Colonic mucosa (tissue), 4 donors: ENCODE measurements at regions not wholly inside any gene's neighbourhood (a gene's known extent, or its start where the extent isn't known, plus 50 kb on each side); places are given as distances from the start of the nearest gene placed in this dataset.
A peak's percentile ranks its signal among the peaks of the same experiment; 100 is the strongest.
"Not testable (repeated sequence)": the region's sequence is repeated elsewhere in the genome, so short reads cannot be mapped to it uniquely, and the experiment has no call there.

Experiments
- DNase-seq: peaks from one replicate; pipeline ENCODE4 v3.0.0-alpha.2; 2020
- H3K27ac ChIP-seq: fragments of 200-600 bp; one replicate; pipeline ENCODE4 v1.8.0; 2021
- H3K27me3 ChIP-seq: fragments of 200-600 bp; one replicate; pipeline ENCODE4 v1.8.0; 2021
- H3K36me3 ChIP-seq: fragments of 200-600 bp; one replicate; pipeline ENCODE4 v1.8.0; 2021
- H3K4me1 ChIP-seq: fragments of 200-600 bp; one replicate; pipeline ENCODE4 v1.8.0; 2021; ENCODE audit warnings: mild to moderate bottlenecking
- H3K4me3 ChIP-seq: fragments of 200-600 bp; one replicate; pipeline ENCODE4 v1.8.0; 2021
- H3K9ac ChIP-seq, 2 donors: one replicate each; pipeline ENCODE4 v1.7.0; 2013; ENCODE audit warnings: control low read depth in 2 of 2, low read depth in 2 of 2, low read length in 2 of 2
- H3K9me3 ChIP-seq: fragments of 200-600 bp; one replicate; pipeline ENCODE4 v1.8.0; 2021
- CTCF ChIP-seq: fragments of 200-600 bp; IDR thresholded peaks from one replicate; pipeline ENCODE4 v1.8.0; 2022; ENCODE audit warnings: antibody characterized with exemption, mild to moderate bottlenecking
- intact Hi-C: fragments of 100-400 bp; cut with DNase I; formaldehyde crosslinking; loops from one replicate; pipeline ENCODE4 v1.14.1; 2022
- donor health status: healthy.
- donor health status: DM: no; HTN: no; CAD: no.
- donor health status: DM: no; HTN: no; CAD: no.

- H3K4me3 ChIP-seq = no peak overlapping the region
- TF ChIP-seq CTCF = no peak
- H3K36me3 ChIP-seq = no peaks in the 10 kb centered on the region
- H3K4me1 ChIP-seq = no peaks in the 10 kb centered on the region
- no peak overlapping the region for H3K27ac ChIP-seq
- DNase-seq = no peak
- intact Hi-C loops = no loop called here
- H3K9me3 ChIP-seq = no peaks in the 10 kb centered on the region
- H3K27me3 ChIP-seq = no peaks in the 10 kb centered on the region
- no peak overlapping the region for H3K9ac ChIP-seq
These were observed 215.1 kb upstream of the ZNF217 start for GRCh38 chr20:53808733-53809132.

- H3K9ac ChIP-seq, H3K9me3 ChIP-seq, DNase-seq, H3K4me1 ChIP-seq, H3K36me3 ChIP-seq, H3K4me3 ChIP-seq, H3K27ac ChIP-seq, H3K27me3 ChIP-seq, intact Hi-C loops: not testable (repeated sequence)
These were observed 214.7 kb upstream of the ZNF217 start for GRCh38 chr20:53808302-53808701.

GRCh38 chr20:53806683-53807401 lies 213.2 kb upstream of the ZNF217 start:
- intact Hi-C loops = no loop called here
- H3K4me3 ChIP-seq = no peak overlapping the region
- no peak for DNase-seq
- H3K27me3 ChIP-seq = no peaks in the 10 kb centered on the region
- no peak for TF ChIP-seq CTCF
- no peaks in the 10 kb centered on the region for H3K9me3 ChIP-seq
- H3K36me3 ChIP-seq = no peaks in the 10 kb centered on the region
- no peak overlapping the region for H3K9ac ChIP-seq
- H3K4me1 ChIP-seq = no peaks in the 10 kb centered on the region
- H3K27ac ChIP-seq = peak overlapping the region; percentile 69

GRCh38 chr20:53805895-53806384 lies 212.3 kb upstream of the ZNF217 start:
- H3K9ac ChIP-seq = no peak overlapping the region
- H3K27me3 ChIP-seq = no peaks in the 10 kb centered on the region
- no peak for TF ChIP-seq CTCF
- peak overlapping the region; percentile 69 for H3K27ac ChIP-seq
- no peaks in the 10 kb centered on the region for H3K9me3 ChIP-seq
- DNase-seq = peak; percentile 59
- H3K4me1 ChIP-seq = no peaks in the 10 kb centered on the region
- no peaks in the 10 kb centered on the region for H3K36me3 ChIP-seq
- intact Hi-C loops = no loop called here
- no peak overlapping the region for H3K4me3 ChIP-seq

- H3K27ac ChIP-seq = peak overlapping the region; percentile 69
- H3K27me3 ChIP-seq = no peaks in the 10 kb centered on the region
- H3K4me1 ChIP-seq = no peaks in the 10 kb centered on the region
- peak; percentile 31 for DNase-seq
- H3K9me3 ChIP-seq = no peaks in the 10 kb centered on the region
- intact Hi-C loops = no loop called here
- H3K36me3 ChIP-seq = no peaks in the 10 kb centered on the region
- no peak overlapping the region for H3K9ac ChIP-seq
- H3K4me3 ChIP-seq = no peak overlapping the region
- no peak for TF ChIP-seq CTCF
These were observed 211.6 kb upstream of the ZNF217 start for GRCh38 chr20:53804920-53805894.

GRCh38 chr20:53804308-53804707 lies 210.7 kb upstream of the ZNF217 start:
- H3K4me3 ChIP-seq, H3K9ac ChIP-seq, H3K27ac ChIP-seq, H3K36me3 ChIP-seq, H3K4me1 ChIP-seq, H3K9me3 ChIP-seq, intact Hi-C loops, H3K27me3 ChIP-seq: not testable (repeated sequence)
- DNase-seq = peak; percentile 15
